ENCODE measurements at regions not wholly inside any gene's neighbourhood (a gene's known extent, or its start where the extent isn't known, plus 50 kb on each side); places are given as distances from the start of the nearest gene placed in this dataset.

- BruUV-seq (replicated peaks): no TSS peak
- Histone ChIP-seq H3K79me2 (ENCODE audit: insufficient read depth, low read length) (no peaks in the 10 kb centered on the region), H3K27me3 (ENCODE audit: insufficient read depth, low read length) (no peaks in the 10 kb centered on the region), H2AFZ (ENCODE audit: low read depth, low read length, poor library complexity, severe bottlenecking) (no peak overlapping the region), H3K9me2 (ENCODE audit: insufficient read depth) (no peaks in the 10 kb centered on the region), H3K4me3 (replicated peaks in 1 of 2; ENCODE audit: low read depth in 1 of 2, low read length in 2 of 2) (no peak overlapping the region), H3K9me3 (ENCODE audit: control insufficient read depth in 1 of 2, insufficient read depth in 1 of 2, low read depth in 1 of 2, low read length in 2 of 2) (peaks cover 4 to 7% of the 10 kb centered on the region in 2 experiments; a peak in 1 of 4 replicates), H3K4me2 (ENCODE audit: low read length) (no peak overlapping the region), H3K36me3 (ENCODE audit: control insufficient read depth in 1 of 2, insufficient read depth in 2 of 2, low read length in 2 of 2) (no peaks in the 10 kb centered on the region), H3K27ac (ENCODE audit: low read depth, low read length) (no peak overlapping the region), H4K20me1 (ENCODE audit: insufficient read depth) (no peaks in the 10 kb centered on the region), H3K9ac (ENCODE audit: low read length) (no peak overlapping the region), H3K4me1 (ENCODE audit: control insufficient read depth in 1 of 2, insufficient read depth in 2 of 2, low read length in 2 of 2) (no peaks in the 10 kb centered on the region)
- TF ChIP-seq SP1 (IDR thresholded peaks at IDR 0.05; ENCODE audit: low read depth) (no peak), POLR2AphosphoS5 (IDR thresholded peaks at IDR 0.05; ENCODE audit: low read depth, low read length) (no peak), SIN3A (IDR thresholded peaks at IDR 0.05; ENCODE audit: low read depth) (no peak), ZBTB33 (IDR thresholded peaks at IDR 0.05; ENCODE audit: extremely low read depth, insufficient replicate concordance, low read length) (no peak), YY1 (IDR thresholded peaks at IDR 0.05; ENCODE audit: extremely low read depth, insufficient replicate concordance, low read depth, low read length) (no peak), REST (IDR thresholded peaks at IDR 0.05; ENCODE audit: low read depth) (no peak)
- ChIA-PET CTCF (no interaction called here), RAD21 (ENCODE audit: low non-redundant PET in 1 of 2, low total read pairs in 2 of 2, uncharacterized antibody in 2 of 2, unreplicated experiment in 2 of 2) (no interaction called here), POLR2A (no interaction called here)
- intact Hi-C loops (cut with micrococcal nuclease): no loop called here
- no peak for DNase-seq (ENCODE audit: low read depth, low spot score)
- ATAC-seq: no peak
Observed at GRCh38 chr15:67908756-67909155, 68.9 kb upstream of the RNU6-1 start.

All from HCT116 (cell line).